CD4-positive, alpha-beta T cell (primary cell): ENCODE measurements at regions not wholly inside any gene's neighbourhood (a gene's known extent, or its start where the extent isn't known, plus 50 kb on each side); places are given as distances from the start of the nearest gene placed in this dataset.

Source experiments
- ATAC-seq: fragments of 200-7000 bp; cut with Tn5 transposase; one replicate; pipeline ENCODE4 v1.10.0; 2022; ENCODE audit warnings: mild to moderate bottlenecking; ENCODE audit not compliant: poor library complexity
- CTCF ChIA-PET: fragments of 350-600 bp; sonication (Branson Sonifier 250); formaldehyde crosslinking; loops from one replicate; lab custom pipeline; 2021; ENCODE audit warnings: antibody characterized with exemption, inconsistent platforms; lab: Charles Lee
- POLR2A ChIA-PET: fragments of 350-600 bp; sonication (Branson Sonifier 250); formaldehyde crosslinking; loops from one replicate; lab custom pipeline; 2021; ENCODE audit warnings: antibody characterized with exemption, inconsistent platforms; lab: Charles Lee
- DNase-seq, 14 experiments: peaks; one replicate each; pipeline ENCODE4 v3.0.0-alpha.2; 2013 to 2020; ENCODE audit warnings: mixed read lengths in 2 of 14
- H3K27ac ChIP-seq, 2 donors: one replicate each; pipeline versions ENCODE4 v1.5.1 to v1.7.0; 2013; ENCODE audit warnings: low read length in 2 of 2, low read depth in 1 of 2, mild to moderate bottlenecking in 1 of 2
- H3K27me3 ChIP-seq, 2 experiments: 1 replicate in 1 of 2; 2 replicates in 1 of 2; pipeline versions ENCODE4 v1.6.1 to v1.7.0; 2013; ENCODE audit warnings: low read length in 2 of 2, control low read depth in 1 of 2, mild to moderate bottlenecking in 1 of 2, moderate library complexity in 1 of 2; ENCODE audit not compliant: insufficient read depth in 2 of 2, control insufficient read depth in 1 of 2
- H3K36me3 ChIP-seq: one replicate; pipeline ENCODE4 v1.6.1; 2013; ENCODE audit warnings: low read length, control low read depth; ENCODE audit not compliant: insufficient read depth
- H3K4me1 ChIP-seq: one replicate; pipeline ENCODE4 v1.6.1; 2013; ENCODE audit warnings: low read length, control low read depth; ENCODE audit not compliant: insufficient read depth
- H3K4me3 ChIP-seq: one replicate; pipeline ENCODE4 v1.5.1; 2013; ENCODE audit warnings: mild to moderate bottlenecking, low read length, moderate library complexity
- H3K9me3 ChIP-seq, 2 experiments: 1 replicate in 1 of 2; 2 replicates in 1 of 2; pipeline versions ENCODE4 v1.6.1 to v1.7.0; 2013; ENCODE audit warnings: low read length in 2 of 2, mild to moderate bottlenecking in 2 of 2, control low read depth in 1 of 2, moderate library complexity in 1 of 2; ENCODE audit not compliant: control insufficient read depth in 1 of 2, insufficient read depth in 1 of 2
- H3K27ac Mint-ChIP-seq: one replicate; pipeline ENCODE4 v1.8.0; 2020; ENCODE audit warnings: mixed read lengths
- H3K27me3 Mint-ChIP-seq: one replicate; pipeline ENCODE4 v1.8.0; 2021; ENCODE audit warnings: mixed read lengths
- H3K36me3 Mint-ChIP-seq: one replicate; pipeline ENCODE4 v1.8.0; 2021; ENCODE audit warnings: low read depth, mixed read lengths
- H3K4me1 Mint-ChIP-seq: one replicate; pipeline ENCODE4 v1.8.0; 2021; ENCODE audit warnings: low read depth, mixed read lengths
- H3K4me3 Mint-ChIP-seq: one replicate; pipeline ENCODE4 v1.8.0; 2020; ENCODE audit warnings: mild to moderate bottlenecking, mixed read lengths
- H3K9me3 Mint-ChIP-seq: one replicate; pipeline ENCODE4 v1.8.0; 2020; ENCODE audit warnings: mixed read lengths
- intact Hi-C, 2 experiments: fragments of 100-400 bp; cut with DNase I in 1 of 2; cut with micrococcal nuclease in 1 of 2; formaldehyde crosslinking; loops; one replicate each; pipeline versions ENCODE4 v1.15.1 to v1.9.0; 2023 to 2025; cut with DNase I, micrococcal nuclease
- TF ChIP-seq, protein P1 (sequence below): fragments of 200-600 bp; IDR thresholded peaks from one replicate; pipeline ENCODE4 v1.8.0; 2022; ENCODE audit warnings: antibody characterized with exemption, mild to moderate bottlenecking

- Histone ChIP-seq H3K4me3 (no peak overlapping the region), H3K27ac (no peak overlapping the region), H3K9me3 (no peaks in the 10 kb centered on the region), H3K4me1 (no peaks in the 10 kb centered on the region), H3K36me3 (no peaks in the 10 kb centered on the region), H3K27me3 (peaks cover 7 to 12% of the 10 kb centered on the region in 2 experiments)
- no peaks in the 10 kb centered on the region for H3K4me1 Mint-ChIP-seq
- intact Hi-C loops, result no loop called here
- no peak overlapping the region for H3K27ac Mint-ChIP-seq
- H3K4me3 Mint-ChIP-seq, result no peak overlapping the region
- ChIA-PET CTCF (no interaction called here), POLR2A (no interaction called here)
- TF ChIP-seq, protein P1, sequence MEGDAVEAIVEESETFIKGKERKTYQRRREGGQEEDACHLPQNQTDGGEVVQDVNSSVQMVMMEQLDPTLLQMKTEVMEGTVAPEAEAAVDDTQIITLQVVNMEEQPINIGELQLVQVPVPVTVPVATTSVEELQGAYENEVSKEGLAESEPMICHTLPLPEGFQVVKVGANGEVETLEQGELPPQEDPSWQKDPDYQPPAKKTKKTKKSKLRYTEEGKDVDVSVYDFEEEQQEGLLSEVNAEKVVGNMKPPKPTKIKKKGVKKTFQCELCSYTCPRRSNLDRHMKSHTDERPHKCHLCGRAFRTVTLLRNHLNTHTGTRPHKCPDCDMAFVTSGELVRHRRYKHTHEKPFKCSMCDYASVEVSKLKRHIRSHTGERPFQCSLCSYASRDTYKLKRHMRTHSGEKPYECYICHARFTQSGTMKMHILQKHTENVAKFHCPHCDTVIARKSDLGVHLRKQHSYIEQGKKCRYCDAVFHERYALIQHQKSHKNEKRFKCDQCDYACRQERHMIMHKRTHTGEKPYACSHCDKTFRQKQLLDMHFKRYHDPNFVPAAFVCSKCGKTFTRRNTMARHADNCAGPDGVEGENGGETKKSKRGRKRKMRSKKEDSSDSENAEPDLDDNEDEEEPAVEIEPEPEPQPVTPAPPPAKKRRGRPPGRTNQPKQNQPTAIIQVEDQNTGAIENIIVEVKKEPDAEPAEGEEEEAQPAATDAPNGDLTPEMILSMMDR, result no peak
- peaks cover 59% of the 10 kb centered on the region for H3K27me3 Mint-ChIP-seq
- no peak for ATAC-seq
- DNase-seq, result no peak
- no peaks in the 10 kb centered on the region for H3K36me3 Mint-ChIP-seq
- no peaks in the 10 kb centered on the region for H3K9me3 Mint-ChIP-seq
These were observed 83.2 kb upstream of the EIF5 start for GRCh38 chr14:103250874-103251273.

DNA sequence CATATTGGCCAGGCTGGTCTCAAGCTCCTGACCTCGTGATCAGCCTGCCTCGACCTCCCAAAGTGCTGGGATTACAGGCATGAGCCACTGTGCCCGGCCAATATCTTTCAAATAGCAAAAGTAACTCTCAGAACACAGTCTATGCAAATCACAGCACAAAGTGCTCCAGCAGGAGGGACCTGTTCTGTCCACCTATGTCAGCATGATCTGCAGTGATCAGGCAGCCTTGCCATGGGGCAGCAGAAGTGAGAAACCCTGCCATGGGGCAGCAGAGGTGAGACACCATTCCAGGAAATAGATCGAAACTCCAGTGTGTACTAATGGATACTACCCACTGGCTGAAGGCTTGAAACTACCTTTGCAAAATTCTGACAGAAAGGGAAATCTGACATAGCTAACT, 78.5 kb upstream of the EIF5 start:
- Mint-ChIP-seq H3K4me1 (peaks cover 4% of the 10 kb centered on the region), H3K27me3 (peaks cover 28% of the 10 kb centered on the region), H3K27ac (no peak overlapping the region), H3K9me3 (no peaks in the 10 kb centered on the region), H3K36me3 (no peaks in the 10 kb centered on the region), H3K4me3 (no peak overlapping the region)
- ChIA-PET POLR2A (no interaction called here), CTCF (no interaction called here)
- ATAC-seq (no peak), DNase-seq (no peak)
- intact Hi-C loops, result no loop called here
- TF ChIP-seq, protein P1, result no peak
- Histone ChIP-seq H3K9me3 (no peaks in the 10 kb centered on the region), H3K27me3 (peaks cover 0 to 3% of the 10 kb centered on the region in 2 experiments), H3K27ac (no peak overlapping the region), H3K4me1 (peaks cover 4% of the 10 kb centered on the region), H3K36me3 (no peaks in the 10 kb centered on the region), H3K4me3 (no peak overlapping the region)

DNA sequence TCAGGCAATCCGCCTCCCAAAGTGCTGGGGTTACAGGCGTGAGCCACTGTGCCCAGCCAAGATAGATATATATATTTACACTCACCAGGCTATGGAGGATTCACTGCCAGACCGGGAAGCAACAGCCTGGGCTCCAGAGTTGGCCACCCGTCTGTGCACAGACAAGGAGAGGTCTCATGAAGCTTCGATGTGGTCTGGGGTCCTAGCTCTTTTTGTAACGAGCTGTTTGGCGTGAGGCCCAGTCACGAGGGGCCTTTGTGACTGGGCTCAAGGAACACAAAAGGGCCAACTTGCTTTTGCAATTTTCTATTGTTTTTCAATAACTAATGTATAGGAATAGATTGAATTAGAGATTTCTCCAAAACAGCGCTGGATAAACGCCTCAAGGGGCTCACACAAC, 77.6 kb upstream of the EIF5 start:
- ChIA-PET CTCF (no interaction called here), POLR2A (no interaction called here)
- Histone ChIP-seq H3K4me1 (peaks cover 8% of the 10 kb centered on the region), H3K27ac (no peak overlapping the region), H3K36me3 (no peaks in the 10 kb centered on the region), H3K27me3 (peaks cover 0 to 3% of the 10 kb centered on the region in 2 experiments), H3K9me3 (no peaks in the 10 kb centered on the region), H3K4me3 (no peak overlapping the region)
- Mint-ChIP-seq H3K4me1 (peaks cover 10% of the 10 kb centered on the region), H3K27me3 (peaks cover 27% of the 10 kb centered on the region), H3K36me3 (no peaks in the 10 kb centered on the region), H3K27ac (no peak overlapping the region), H3K4me3 (no peak overlapping the region), H3K9me3 (no peaks in the 10 kb centered on the region)
- TF ChIP-seq, protein P1, result no peak
- intact Hi-C loops, result no loop called here
- DNase-seq (no peak), ATAC-seq (no peak)
